ENCODE measurements at regions not wholly inside any gene's neighbourhood (a gene's known extent, or its start where the extent isn't known, plus 50 kb on each side); places are given as distances from the start of the nearest gene placed in this dataset.

DNA sequence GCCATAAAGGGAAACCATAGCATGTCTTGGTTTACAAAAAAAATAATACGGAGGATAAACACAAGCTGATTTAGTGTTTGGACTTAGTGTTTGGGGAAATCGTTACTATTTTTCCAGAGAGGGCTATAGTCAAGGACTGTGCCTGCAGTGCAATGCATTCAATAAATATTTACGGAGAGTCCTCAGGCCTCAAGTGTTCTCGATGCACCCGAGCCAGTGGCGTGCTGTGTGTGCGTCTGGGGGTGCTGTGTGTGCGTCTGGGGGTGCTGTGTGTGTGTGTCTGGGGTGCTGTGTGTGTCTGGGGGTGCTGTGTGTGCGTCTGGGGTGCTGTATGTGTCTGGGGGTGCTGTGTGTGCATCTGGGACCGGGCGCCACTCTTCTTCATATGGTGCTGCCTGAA lies 71.7 kb upstream of the GTF3A start:
- Histone ChIP-seq H4K8ac (ENCODE audit: low read length) (peak overlapping the region; percentile 81), H4K91ac (ENCODE audit: low read length) (peak overlapping the region; percentile 30), H2BK15ac (ENCODE audit: low read depth, poor library complexity, severe bottlenecking) (peak overlapping the region; percentile 92), H3K4me2 (ENCODE audit: low read length, poor library complexity, severe bottlenecking) (no peak overlapping the region), H3K4me3 (ENCODE audit: insufficient read depth in 1 of 2, low read depth in 1 of 2, low read length in 2 of 2) (no peak overlapping the region), H3K9ac (ENCODE audit: low read length) (no peak overlapping the region), H3K36me3 (ENCODE audit: control insufficient read depth in 1 of 2, insufficient read depth in 2 of 2, low read depth in 1 of 2, low read length in 2 of 2) (no peaks in the 10 kb centered on the region), H2BK12ac (ENCODE audit: low read length in 2 of 2) (peak overlapping the region in 1 of 2 experiments; percentile 69), H3K4ac (ENCODE audit: low read depth in 1 of 2, low read length in 2 of 2) (peak overlapping the region; percentile 12 to 15), H3K4me1 (ENCODE audit: control insufficient read depth, insufficient read depth, low read depth, low read length) (peaks cover 7% of the 10 kb centered on the region), H3K27ac (ENCODE audit: low read length, poor library complexity, severe bottlenecking) (no peak overlapping the region), H3K14ac (ENCODE audit: low read length in 2 of 2) (no peak overlapping the region), H3K9me3 (ENCODE audit: control insufficient read depth, low read length) (no peaks in the 10 kb centered on the region), H3K79me1 (replicated peaks; ENCODE audit: low read length, poor library complexity, severe bottlenecking) (no peaks in the 10 kb centered on the region), H3K18ac (ENCODE audit: low read depth in 1 of 2, low read length in 2 of 2) (peak overlapping the region; percentile 10 to 79), H2AK5ac (ENCODE audit: low read length, severe bottlenecking) (no peak overlapping the region), H2BK5ac (ENCODE audit: low read depth, low read length, poor library complexity, severe bottlenecking) (no peak overlapping the region), H2BK120ac (ENCODE audit: low read depth, low read length) (peak overlapping the region; percentile 50), H3K23ac (ENCODE audit: low read length in 2 of 2) (no peak overlapping the region), H3K27me3 (ENCODE audit: control insufficient read depth in 1 of 2, insufficient read depth in 1 of 2, low read length in 2 of 2) (peaks cover 9 to 31% of the 10 kb centered on the region in 2 experiments), H2AFZ (ENCODE audit: low read depth, low read length) (peak overlapping the region; percentile 33)
- WGBS: 34% methylated on average over 11 of the region's 11 CpGs
- DNase-seq: peak; percentile 68

DNA sequence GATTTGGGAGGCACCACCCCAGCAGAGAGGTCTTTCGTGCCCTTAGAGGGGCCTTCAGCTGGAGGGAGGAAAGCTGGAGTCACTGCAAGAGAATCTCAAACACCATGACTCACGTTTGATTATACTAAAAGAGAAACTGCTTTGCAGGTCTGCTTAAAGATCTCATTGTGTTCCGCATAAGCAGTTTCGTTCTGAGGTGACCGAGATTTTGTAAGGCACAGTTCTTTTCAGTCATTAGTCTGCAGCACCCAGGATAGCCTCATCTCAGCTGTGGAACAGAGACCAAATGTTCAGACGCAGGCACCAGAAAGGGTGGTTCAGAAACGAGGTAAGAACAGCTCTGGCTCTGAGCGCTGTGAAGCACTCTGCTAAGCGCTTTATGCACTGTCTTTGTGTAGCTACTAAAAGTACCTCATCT lies 71.2 kb upstream of the GTF3A start:
- Histone ChIP-seq H2BK5ac (ENCODE audit: low read depth, low read length, poor library complexity, severe bottlenecking) (no peak overlapping the region), H2BK120ac (ENCODE audit: low read depth, low read length) (peak overlapping the region; percentile 19), H3K4me3 (ENCODE audit: insufficient read depth in 1 of 2, low read depth in 1 of 2, low read length in 2 of 2) (peak overlapping the region in 1 of 2 experiments; percentile 16), H3K9me3 (ENCODE audit: control insufficient read depth, low read length) (no peaks in the 10 kb centered on the region), H2BK15ac (ENCODE audit: low read depth, poor library complexity, severe bottlenecking) (no peak overlapping the region), H3K36me3 (ENCODE audit: control insufficient read depth in 1 of 2, insufficient read depth in 2 of 2, low read depth in 1 of 2, low read length in 2 of 2) (no peaks in the 10 kb centered on the region), H4K8ac (ENCODE audit: low read length) (peak overlapping the region; percentile 81), H3K23ac (ENCODE audit: low read length in 2 of 2) (no peak overlapping the region), H2BK12ac (ENCODE audit: low read length in 2 of 2) (peak overlapping the region in 1 of 2 experiments; percentile 69), H2AFZ (ENCODE audit: low read depth, low read length) (peak overlapping the region; percentile 33), H3K27ac (ENCODE audit: low read length, poor library complexity, severe bottlenecking) (no peak overlapping the region), H3K18ac (ENCODE audit: low read depth in 1 of 2, low read length in 2 of 2) (peak overlapping the region; percentile 10 to 79), H3K4me1 (ENCODE audit: control insufficient read depth, insufficient read depth, low read depth, low read length) (peaks cover 7% of the 10 kb centered on the region), H3K4me2 (ENCODE audit: low read length, poor library complexity, severe bottlenecking) (no peak overlapping the region), H3K9ac (ENCODE audit: low read length) (no peak overlapping the region), H2AK5ac (ENCODE audit: low read length, severe bottlenecking) (no peak overlapping the region), H3K14ac (ENCODE audit: low read length in 2 of 2) (no peak overlapping the region), H3K27me3 (ENCODE audit: control insufficient read depth in 1 of 2, insufficient read depth in 1 of 2, low read length in 2 of 2) (peaks cover 4 to 29% of the 10 kb centered on the region in 2 experiments), H3K4ac (ENCODE audit: low read depth in 1 of 2, low read length in 2 of 2) (peak overlapping the region in 1 of 2 experiments; percentile 12), H4K91ac (ENCODE audit: low read length) (peak overlapping the region; percentile 30), H3K79me1 (replicated peaks; ENCODE audit: low read length, poor library complexity, severe bottlenecking) (no peaks in the 10 kb centered on the region)
- peak; percentile 89 for DNase-seq
- WGBS: 19% methylated on average over 9 of the region's 9 CpGs

DNA sequence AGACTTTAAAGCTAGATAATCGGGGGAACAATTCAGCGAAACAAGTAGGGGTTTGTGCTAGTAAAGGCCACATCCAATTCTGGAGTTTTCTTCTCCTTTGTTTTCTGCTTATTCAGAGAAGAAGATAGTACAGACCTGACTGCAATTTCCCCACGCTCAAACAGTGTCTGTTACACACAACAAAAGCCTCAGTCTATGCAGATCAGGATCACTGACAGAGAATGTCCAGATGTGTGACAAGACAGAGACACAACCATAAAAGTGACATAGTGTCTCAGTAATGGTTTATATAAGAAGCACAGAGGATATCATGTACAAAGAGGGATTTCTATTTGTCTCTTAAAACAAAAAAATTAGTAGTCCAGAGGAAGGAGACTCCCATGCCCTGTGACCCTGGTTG lies 70.7 kb upstream of the GTF3A start:
- Histone ChIP-seq H2BK12ac (ENCODE audit: low read length in 2 of 2) (peak overlapping the region; percentile 75 to 87), H2AFZ (ENCODE audit: low read depth, low read length) (no peak overlapping the region), H2BK120ac (ENCODE audit: low read depth, low read length) (peak overlapping the region; percentile 19), H3K4me1 (ENCODE audit: control insufficient read depth, insufficient read depth, low read depth, low read length) (peaks cover 7% of the 10 kb centered on the region), H3K27ac (ENCODE audit: low read length, poor library complexity, severe bottlenecking) (no peak overlapping the region), H3K4me2 (ENCODE audit: low read length, poor library complexity, severe bottlenecking) (no peak overlapping the region), H3K27me3 (ENCODE audit: control insufficient read depth in 1 of 2, insufficient read depth in 1 of 2, low read length in 2 of 2) (peaks cover 0 to 29% of the 10 kb centered on the region in 2 experiments), H3K14ac (ENCODE audit: low read length in 2 of 2) (peak overlapping the region in 1 of 2 experiments; percentile 9), H3K79me1 (replicated peaks; ENCODE audit: low read length, poor library complexity, severe bottlenecking) (no peaks in the 10 kb centered on the region), H3K9me3 (ENCODE audit: control insufficient read depth, low read length) (no peaks in the 10 kb centered on the region), H3K36me3 (ENCODE audit: control insufficient read depth in 1 of 2, insufficient read depth in 2 of 2, low read depth in 1 of 2, low read length in 2 of 2) (no peaks in the 10 kb centered on the region), H3K4me3 (ENCODE audit: insufficient read depth in 1 of 2, low read depth in 1 of 2, low read length in 2 of 2) (peak overlapping the region in 1 of 2 experiments; percentile 16), H2AK5ac (ENCODE audit: low read length, severe bottlenecking) (no peak overlapping the region), H3K4ac (ENCODE audit: low read depth in 1 of 2, low read length in 2 of 2) (no peak overlapping the region), H4K8ac (ENCODE audit: low read length) (peak overlapping the region; percentile 4), H2BK5ac (ENCODE audit: low read depth, low read length, poor library complexity, severe bottlenecking) (no peak overlapping the region), H3K9ac (ENCODE audit: low read length) (no peak overlapping the region), H2BK15ac (ENCODE audit: low read depth, poor library complexity, severe bottlenecking) (peak overlapping the region; percentile 23), H4K91ac (ENCODE audit: low read length) (no peak overlapping the region), H3K23ac (ENCODE audit: low read length in 2 of 2) (no peak overlapping the region), H3K18ac (ENCODE audit: low read depth in 1 of 2, low read length in 2 of 2) (peak overlapping the region; percentile 9 to 52)
- DNase-seq: peak; percentile 53
- WGBS: 64% methylated on average over 3 of the region's 3 CpGs

DNA sequence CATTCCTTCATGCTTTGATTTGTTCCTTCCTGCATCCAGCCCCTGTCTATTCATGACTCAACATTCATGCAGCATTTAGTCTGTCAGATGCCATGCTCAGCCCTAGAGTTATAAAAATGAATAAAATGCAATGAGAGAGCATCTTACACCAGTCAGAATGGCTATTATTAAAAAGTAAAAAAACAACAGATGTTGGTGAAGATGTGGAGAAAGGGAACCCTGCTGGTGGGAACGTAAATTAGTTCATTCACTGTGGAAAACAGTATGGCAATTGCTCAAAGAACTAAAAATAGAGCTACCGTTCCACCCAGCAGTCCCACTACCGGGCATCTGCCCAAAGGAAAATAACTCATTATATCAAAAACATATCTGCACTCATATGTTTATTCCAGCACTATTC lies 70.0 kb upstream of the GTF3A start:
- Histone ChIP-seq H2AFZ (ENCODE audit: low read depth, low read length) (no peak overlapping the region), H3K79me1 (replicated peaks; ENCODE audit: low read length, poor library complexity, severe bottlenecking) (no peaks in the 10 kb centered on the region), H3K9ac (ENCODE audit: low read length) (no peak overlapping the region), H3K23ac (ENCODE audit: low read length in 2 of 2) (no peak overlapping the region), H4K91ac (ENCODE audit: low read length) (no peak overlapping the region), H3K27ac (ENCODE audit: low read length, poor library complexity, severe bottlenecking) (no peak overlapping the region), H3K27me3 (ENCODE audit: control insufficient read depth in 1 of 2, insufficient read depth in 1 of 2, low read length in 2 of 2) (peaks cover 0 to 32% of the 10 kb centered on the region in 2 experiments), H3K4me3 (ENCODE audit: insufficient read depth in 1 of 2, low read depth in 1 of 2, low read length in 2 of 2) (no peak overlapping the region), H2BK12ac (ENCODE audit: low read length in 2 of 2) (peak overlapping the region in 1 of 2 experiments; percentile 75), H2AK5ac (ENCODE audit: low read length, severe bottlenecking) (no peak overlapping the region), H2BK120ac (ENCODE audit: low read depth, low read length) (no peak overlapping the region), H3K4ac (ENCODE audit: low read depth in 1 of 2, low read length in 2 of 2) (no peak overlapping the region), H3K9me3 (ENCODE audit: control insufficient read depth, low read length) (no peaks in the 10 kb centered on the region), H2BK5ac (ENCODE audit: low read depth, low read length, poor library complexity, severe bottlenecking) (no peak overlapping the region), H2BK15ac (ENCODE audit: low read depth, poor library complexity, severe bottlenecking) (no peak overlapping the region), H3K14ac (ENCODE audit: low read length in 2 of 2) (no peak overlapping the region), H3K4me1 (ENCODE audit: control insufficient read depth, insufficient read depth, low read depth, low read length) (peaks cover 7% of the 10 kb centered on the region), H3K36me3 (ENCODE audit: control insufficient read depth in 1 of 2, insufficient read depth in 2 of 2, low read depth in 1 of 2, low read length in 2 of 2) (no peaks in the 10 kb centered on the region), H3K4me2 (ENCODE audit: low read length, poor library complexity, severe bottlenecking) (no peak overlapping the region), H3K18ac (ENCODE audit: low read depth in 1 of 2, low read length in 2 of 2) (no peak overlapping the region), H4K8ac (ENCODE audit: low read length) (no peak overlapping the region)
- peak; percentile 55 for DNase-seq
- WGBS: 68% methylated on average over 3 of the region's 3 CpGs

All from mesenchymal stem cell (in vitro differentiated cells and primary cell).